ENCODE measurements at regions not wholly inside any gene's neighbourhood (a gene's known extent, or its start where the extent isn't known, plus 50 kb on each side); places are given as distances from the start of the nearest gene placed in this dataset.

- TF ChIP-seq CTCF (conservative IDR thresholded peaks at IDR 0.05; ENCODE audit: low read depth, low read length), result no peak
- no peak for TF ChIP-seq ELK1 (IDR thresholded peaks at IDR 0.05; ENCODE audit: borderline replicate concordance, low read depth, low read length)
- no peak for TF ChIP-seq POLR2A (IDR thresholded peaks at IDR 0.05; ENCODE audit: low read depth, low read length)
- no peak for TF ChIP-seq RAD21 (IDR thresholded peaks at IDR 0.05; ENCODE audit: low read length)
- TF ChIP-seq MAFK (IDR thresholded peaks at IDR 0.05; ENCODE audit: low read depth, low read length), result no peak
- no peak for TF ChIP-seq FOS (IDR thresholded peaks at IDR 0.05; ENCODE audit: low read depth, low read length)
- no peak for TF ChIP-seq USF2 (IDR thresholded peaks at IDR 0.05; ENCODE audit: low read depth, low read length)
- no peak for TF ChIP-seq MXI1 (IDR thresholded peaks at IDR 0.05; ENCODE audit: borderline replicate concordance, low read depth, low read length)
Observed at GRCh38 chr11:122355968-122356367, 240.0 kb upstream of the BLID start.
